Endothelial cell of umbilical vein (primary cell): ENCODE measurements at regions not wholly inside any gene's neighbourhood (a gene's known extent, or its start where the extent isn't known, plus 50 kb on each side); places are given as distances from the start of the nearest gene placed in this dataset.

Experiments
- BruUV-seq: library from RNA; stranded (reverse); fragments of 400-500 nt; replicated peaks from 2 replicates; lab custom pipeline; 2021; lab: Mats Ljungman, UMichigan
- CTCF ChIA-PET: fragments of 300-600, 350-600 bp; sonication (Branson Sonifier 250); formaldehyde crosslinking; loops from one replicate; lab custom pipeline; 2021; ENCODE audit warnings: antibody characterized with exemption, inconsistent platforms; lab: Charles Lee
- POLR2A ChIA-PET: fragments of 300-600, 350-600 bp; sonication (Branson Sonifier 250); formaldehyde crosslinking; loops from one replicate; lab custom pipeline; 2021; ENCODE audit warnings: antibody characterized with exemption, inconsistent platforms; lab: Charles Lee
- DNase-seq: peaks from one replicate; pipeline ENCODE4 v3.0.0-alpha.2; 2011; ENCODE audit warnings: low read depth, low spot score
- FAIRE-seq: peaks from 2 replicates; lab custom pipeline; 2011; peaks lifted over from hg19 to GRCh38; lab: Jason Lieb, UNC
- H2AFZ ChIP-seq: 2 replicates; pipeline ENCODE4 v1.6.0; 2012; ENCODE audit warnings: low read depth, low read length, control low read depth, inconsistent platforms
- H3K27ac ChIP-seq: 2 replicates; pipeline ENCODE4 v1.5.1; 2011; ENCODE audit warnings: low read depth, mild to moderate bottlenecking, control low read depth, low read length, moderate library complexity; ENCODE audit not compliant: insufficient read depth
- H3K27me3 ChIP-seq, 2 experiments: 2 replicates each; pipeline versions ENCODE4 v1.6.0 to v1.6.1; 2011; ENCODE audit warnings: low read length in 2 of 2, mixed read lengths in 1 of 2; ENCODE audit not compliant: control insufficient read depth in 2 of 2, insufficient read depth in 2 of 2
- H3K36me3 ChIP-seq, 2 experiments: 2 replicates in 1 of 2; 3 replicates in 1 of 2; pipeline ENCODE4 v1.5.1; 2011; ENCODE audit warnings: low read length in 2 of 2, mild to moderate bottlenecking in 1 of 2, moderate library complexity in 1 of 2; ENCODE audit not compliant: control insufficient read depth in 2 of 2, insufficient read depth in 2 of 2; ENCODE audit errors: extremely low read depth in 1 of 2
- H3K4me1 ChIP-seq: 3 replicates; pipeline ENCODE4 v1.5.1; 2011; ENCODE audit warnings: mild to moderate bottlenecking, low read length; ENCODE audit not compliant: control insufficient read depth, insufficient read depth; ENCODE audit errors: extremely low read depth
- H3K4me2 ChIP-seq: 2 replicates; pipeline ENCODE4 v1.6.1; 2011; ENCODE audit warnings: low read length, control low read depth, mixed read lengths; ENCODE audit not compliant: insufficient read depth
- H3K4me3 ChIP-seq, 3 experiments: fragments of 200-600 bp in 1 of 3; sonication (generic), shearing (Covaris generic) in 1 of 3; replicated peaks in 1 of 3; 2 replicates each; pipeline ENCODE4 v1.5.1; 2011 to 2016; ENCODE audit warnings: control low read depth in 3 of 3, low read length in 3 of 3, mild to moderate bottlenecking in 2 of 3, inconsistent platforms in 1 of 3, low read depth in 1 of 3, moderate library complexity in 1 of 3; ENCODE audit not compliant: insufficient read depth in 1 of 3
- H3K79me2 ChIP-seq: 2 replicates; pipeline ENCODE4 v1.6.0; 2012; ENCODE audit warnings: low read length, inconsistent platforms; ENCODE audit not compliant: control insufficient read depth, insufficient read depth
- H3K9ac ChIP-seq: replicated peaks from 2 replicates; pipeline ENCODE3; 2011; ENCODE audit warnings: low read length, control low read depth; ENCODE audit not compliant: insufficient read depth; ENCODE audit errors: extremely low read depth
- H3K9me1 ChIP-seq: replicated peaks from 3 replicates; pipeline ENCODE4 v1.6.0; 2011; ENCODE audit warnings: mild to moderate bottlenecking, low read length; ENCODE audit not compliant: control insufficient read depth, insufficient read depth; ENCODE audit errors: extremely low read depth
- H3K9me3 ChIP-seq: replicated peaks from 2 replicates; pipeline ENCODE4 v1.5.1; 2012; ENCODE audit warnings: low read length, inconsistent platforms; ENCODE audit not compliant: control insufficient read depth, insufficient read depth
- H4K20me1 ChIP-seq: replicated peaks from 2 replicates; pipeline ENCODE3; 2011; ENCODE audit warnings: mild to moderate bottlenecking, low read length; ENCODE audit not compliant: control insufficient read depth, insufficient read depth; ENCODE audit errors: extremely low read depth
- EZH2 ChIP-seq: IDR thresholded peaks from 2 replicates; pipeline ENCODE4 v1.6.1; 2012; ENCODE audit warnings: borderline replicate concordance, low read depth, mild to moderate bottlenecking, moderate library complexity, low read length, inconsistent platforms; ENCODE audit not compliant: severe bottlenecking
- FOS ChIP-seq: IDR thresholded peaks from 2 replicates; pipeline ENCODE4 v1.6.1; 2011; ENCODE audit warnings: mild to moderate bottlenecking, low read length, moderate library complexity, borderline replicate concordance; ENCODE audit not compliant: insufficient read depth
- GATA2 ChIP-seq: IDR thresholded peaks from 2 replicates; pipeline ENCODE4 v1.7.0; 2011; ENCODE audit warnings: low read depth, mild to moderate bottlenecking, moderate library complexity, mixed read lengths, low read length; ENCODE audit not compliant: insufficient read length, insufficient read depth
- JUN ChIP-seq: IDR thresholded peaks from 2 replicates; pipeline ENCODE4 v1.6.1; 2011; ENCODE audit warnings: borderline replicate concordance, low read depth; ENCODE audit not compliant: insufficient read length, insufficient read depth
- MAX ChIP-seq: IDR thresholded peaks from 2 replicates; pipeline ENCODE4 v1.6.1; 2011; ENCODE audit not compliant: insufficient read depth, insufficient read length
- MYC ChIP-seq: IDR thresholded peaks from one replicate; pipeline ENCODE4 v1.6.1; 2011; ENCODE audit warnings: mild to moderate bottlenecking, low read depth, low read length
- POLR2A ChIP-seq: IDR thresholded peaks from 2 replicates; pipeline ENCODE4 v1.6.1; 2012; ENCODE audit warnings: low read depth, mild to moderate bottlenecking, control low read depth, low read length
- POLR2AphosphoS5 ChIP-seq: IDR thresholded peaks from 2 replicates; pipeline ENCODE4 v1.6.1; 2012; ENCODE audit warnings: low read depth, mild to moderate bottlenecking, control low read depth, low read length, moderate library complexity; ENCODE audit not compliant: insufficient read depth
- dilution Hi-C: fragments of 300-500 bp; cut with MboI; formaldehyde crosslinking; loops from one replicate; pipeline ENCODE4 v1.15.0; 2019; ENCODE audit warnings: low sequenced_read_pairs; ENCODE audit not compliant: extremely low pct_ligation_motif_present
- intact Hi-C: fragments of 100-400 bp; cut with micrococcal nuclease; formaldehyde crosslinking; loops from one replicate; pipeline ENCODE4 v1.10.0; 2022
- TF ChIP-seq, protein P1 (sequence below), 2 donors: IDR thresholded peaks; 1 replicate in 1 of 2; 2 replicates in 1 of 2; pipeline ENCODE4 v1.5.1; 2011; ENCODE audit warnings: low read length in 2 of 2, mild to moderate bottlenecking in 2 of 2, moderate library complexity in 2 of 2, control low read depth in 1 of 2, inconsistent platforms in 1 of 2, low read depth in 1 of 2; ENCODE audit not compliant: insufficient read depth in 1 of 2; ENCODE audit errors: extremely low read depth in 1 of 2

GRCh38 chr2:9693196-9693491, 62.3 kb upstream of the YWHAQ start:
- dilution Hi-C loops = no loop called here
- BruUV-seq = no TSS peak
- intact Hi-C loops = loop anchor here (5.0 kb wide), 1 partner anchor 59 kb away; no protein-coding TSS in a partner anchor
- no peaks in the 10 kb centered on the region for H3K9me1 ChIP-seq
- H4K20me1 ChIP-seq = no peaks in the 10 kb centered on the region
- no peaks in the 10 kb centered on the region for H3K9me3 ChIP-seq
- H3K9ac ChIP-seq = no peak overlapping the region
- H3K79me2 ChIP-seq = no peaks in the 10 kb centered on the region
- no peak overlapping the region for H3K27ac ChIP-seq
- CTCF ChIA-PET = interaction anchor here (1.3 to 1.6 kb wide), 2 partner anchors 18 to 32 kb away, joined by 3 to 6 read pairs; no protein-coding TSS in a partner anchor
- no peaks in the 10 kb centered on the region for H3K4me1 ChIP-seq
- H3K27me3 ChIP-seq = no peaks in the 10 kb centered on the region
- POLR2A ChIA-PET = no interaction called here
- TF ChIP-seq EZH2 (no peak), JUN (no peak), MAX (no peak), POLR2AphosphoS5 (no peak), GATA2 (no peak), MYC (no peak), POLR2A (no peak), FOS (no peak)
- TF ChIP-seq, protein P1, sequence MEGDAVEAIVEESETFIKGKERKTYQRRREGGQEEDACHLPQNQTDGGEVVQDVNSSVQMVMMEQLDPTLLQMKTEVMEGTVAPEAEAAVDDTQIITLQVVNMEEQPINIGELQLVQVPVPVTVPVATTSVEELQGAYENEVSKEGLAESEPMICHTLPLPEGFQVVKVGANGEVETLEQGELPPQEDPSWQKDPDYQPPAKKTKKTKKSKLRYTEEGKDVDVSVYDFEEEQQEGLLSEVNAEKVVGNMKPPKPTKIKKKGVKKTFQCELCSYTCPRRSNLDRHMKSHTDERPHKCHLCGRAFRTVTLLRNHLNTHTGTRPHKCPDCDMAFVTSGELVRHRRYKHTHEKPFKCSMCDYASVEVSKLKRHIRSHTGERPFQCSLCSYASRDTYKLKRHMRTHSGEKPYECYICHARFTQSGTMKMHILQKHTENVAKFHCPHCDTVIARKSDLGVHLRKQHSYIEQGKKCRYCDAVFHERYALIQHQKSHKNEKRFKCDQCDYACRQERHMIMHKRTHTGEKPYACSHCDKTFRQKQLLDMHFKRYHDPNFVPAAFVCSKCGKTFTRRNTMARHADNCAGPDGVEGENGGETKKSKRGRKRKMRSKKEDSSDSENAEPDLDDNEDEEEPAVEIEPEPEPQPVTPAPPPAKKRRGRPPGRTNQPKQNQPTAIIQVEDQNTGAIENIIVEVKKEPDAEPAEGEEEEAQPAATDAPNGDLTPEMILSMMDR (IDR thresholded peaks at IDR 0.05; ENCODE audit: extremely low read depth in 1 of 2, insufficient read depth in 1 of 2, low read depth in 1 of 2, low read length in 2 of 2) = no peak
- H3K4me3 ChIP-seq = no peak overlapping the region
- no peak for FAIRE-seq
- no peak overlapping the region for H3K4me2 ChIP-seq
- DNase-seq = no peak
- no peaks in the 10 kb centered on the region for H3K36me3 ChIP-seq
- no peak overlapping the region for H2AFZ ChIP-seq
